ENCODE measurements at regions not wholly inside any gene's neighbourhood (a gene's known extent, or its start where the extent isn't known, plus 50 kb on each side); places are given as distances from the start of the nearest gene placed in this dataset.

DNA sequence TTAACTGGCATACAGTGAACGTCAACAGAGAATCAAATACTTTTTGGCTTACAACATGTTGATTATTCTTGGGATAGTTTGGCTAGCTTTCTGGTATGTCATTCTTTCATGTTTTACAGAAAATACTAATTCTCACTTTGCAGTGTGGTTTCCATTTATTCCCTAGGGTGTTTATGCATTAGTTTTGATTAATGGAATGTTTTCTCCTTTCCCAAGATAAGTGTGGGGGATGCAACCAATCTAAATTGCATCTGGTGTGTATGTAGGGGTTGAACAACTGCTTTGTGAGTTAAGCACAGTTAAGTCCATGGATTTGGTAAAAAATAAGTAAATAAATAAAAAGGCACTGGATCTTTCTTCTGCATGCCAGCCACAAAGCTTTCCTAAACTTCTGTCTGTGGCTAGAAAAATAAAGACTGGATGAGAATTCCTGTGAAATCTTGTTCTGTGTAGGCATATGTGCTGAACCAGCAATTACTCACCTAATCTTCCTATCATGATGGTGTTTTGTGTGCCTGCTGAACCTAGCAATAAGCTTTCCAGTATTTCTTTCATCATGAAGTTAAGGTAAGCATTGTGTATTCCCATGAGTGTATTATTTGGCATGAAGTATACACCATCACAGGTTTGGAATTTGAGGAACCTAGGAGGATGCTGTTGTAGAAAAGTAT, 50.6 kb upstream of the TENM3 start:
- no peak for FAIRE-seq
- no peak for DNase-seq (ENCODE audit: extremely low spot score, insufficient read length, low read depth)

DNA sequence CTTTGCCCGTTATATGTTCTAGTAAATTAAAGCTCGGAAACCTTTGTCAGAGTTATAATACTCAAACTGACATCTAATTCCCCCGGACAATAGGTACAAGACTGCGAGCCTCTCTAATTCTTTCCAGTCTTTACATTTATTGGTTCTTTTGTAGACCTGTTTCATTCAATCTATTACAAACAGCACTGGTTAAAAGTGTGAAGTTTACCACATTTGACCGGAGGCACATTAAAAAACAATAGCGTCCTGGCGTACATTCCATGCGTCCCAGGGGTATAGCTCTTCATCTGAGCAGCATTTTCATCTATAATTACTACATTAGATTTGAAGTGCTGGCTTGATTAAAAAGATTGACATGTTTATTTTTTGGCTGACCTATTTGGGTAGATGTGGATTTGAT, 49.9 kb upstream of the TENM3 start:
- DNase-seq (ENCODE audit: extremely low spot score, insufficient read length, low read depth) (no peak), FAIRE-seq (no peak)
